ENCODE measurements at regions not wholly inside any gene's neighbourhood (a gene's known extent, or its start where the extent isn't known, plus 50 kb on each side); places are given as distances from the start of the nearest gene placed in this dataset.

DNA sequence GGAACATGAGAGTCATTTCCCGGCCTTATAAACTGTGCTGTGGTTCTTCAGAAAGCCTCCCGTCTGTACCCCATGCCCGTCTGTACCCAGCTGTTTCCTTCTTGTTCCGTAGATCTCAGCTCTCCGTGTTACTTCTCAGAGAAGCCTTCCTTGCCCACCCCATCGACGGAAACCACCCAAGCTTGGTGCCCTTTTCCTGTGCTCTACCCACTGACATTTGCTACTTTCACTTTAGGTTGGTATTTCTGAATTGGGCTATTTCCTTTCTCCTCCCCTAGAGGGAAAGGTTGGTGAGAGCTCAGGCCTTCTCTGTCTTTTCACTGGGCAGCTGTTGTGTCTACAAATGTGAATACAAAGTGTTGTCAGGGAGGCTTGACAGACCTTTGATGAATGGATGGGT is 764.5 kb upstream of the ADAMTS16 start:
- no peaks in the 10 kb centered on the region for H3K36me3 ChIP-seq
- H3K27me3 ChIP-seq = no peaks in the 10 kb centered on the region
- H3K4me1 ChIP-seq = no peaks in the 10 kb centered on the region
- DNase-seq (ENCODE audit: extremely low spot score in 2 of 2) = no peak
- no peak for TF ChIP-seq POLR2AphosphoS5 (IDR thresholded peaks at IDR 0.05; ENCODE audit: insufficient read depth in 1 of 2, low read depth in 1 of 2)
- no peak for TF ChIP-seq POLR2A (IDR thresholded peaks at IDR 0.05)
- TF ChIP-seq, protein P1, sequence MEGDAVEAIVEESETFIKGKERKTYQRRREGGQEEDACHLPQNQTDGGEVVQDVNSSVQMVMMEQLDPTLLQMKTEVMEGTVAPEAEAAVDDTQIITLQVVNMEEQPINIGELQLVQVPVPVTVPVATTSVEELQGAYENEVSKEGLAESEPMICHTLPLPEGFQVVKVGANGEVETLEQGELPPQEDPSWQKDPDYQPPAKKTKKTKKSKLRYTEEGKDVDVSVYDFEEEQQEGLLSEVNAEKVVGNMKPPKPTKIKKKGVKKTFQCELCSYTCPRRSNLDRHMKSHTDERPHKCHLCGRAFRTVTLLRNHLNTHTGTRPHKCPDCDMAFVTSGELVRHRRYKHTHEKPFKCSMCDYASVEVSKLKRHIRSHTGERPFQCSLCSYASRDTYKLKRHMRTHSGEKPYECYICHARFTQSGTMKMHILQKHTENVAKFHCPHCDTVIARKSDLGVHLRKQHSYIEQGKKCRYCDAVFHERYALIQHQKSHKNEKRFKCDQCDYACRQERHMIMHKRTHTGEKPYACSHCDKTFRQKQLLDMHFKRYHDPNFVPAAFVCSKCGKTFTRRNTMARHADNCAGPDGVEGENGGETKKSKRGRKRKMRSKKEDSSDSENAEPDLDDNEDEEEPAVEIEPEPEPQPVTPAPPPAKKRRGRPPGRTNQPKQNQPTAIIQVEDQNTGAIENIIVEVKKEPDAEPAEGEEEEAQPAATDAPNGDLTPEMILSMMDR (IDR thresholded peaks at IDR 0.05) = no peak
- no peak overlapping the region for H3K27ac ChIP-seq
- H3K4me3 ChIP-seq = no peak overlapping the region
- no peaks in the 10 kb centered on the region for H3K9me3 ChIP-seq
- intact Hi-C loops (cut with DNase I) = no loop called here

DNA sequence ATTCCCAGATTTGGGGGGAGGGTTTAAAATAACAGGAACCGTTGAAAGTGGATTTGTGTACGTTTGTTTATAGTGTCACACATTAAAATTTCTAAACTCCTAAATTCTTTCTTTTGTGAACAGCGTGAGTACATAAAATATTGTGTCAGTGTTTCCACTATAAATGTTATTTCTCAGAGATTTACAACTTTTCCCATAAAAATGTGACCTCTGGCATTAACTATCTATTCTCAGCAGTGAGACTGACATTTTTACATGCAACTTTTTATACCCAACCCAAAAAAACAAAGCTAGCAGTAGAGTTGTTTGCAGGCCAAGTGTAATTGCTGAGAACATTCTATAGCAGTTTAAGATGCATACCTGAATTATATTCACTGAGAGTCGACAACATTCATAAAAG is 757.0 kb upstream of the ADAMTS16 start:
- Histone ChIP-seq H3K36me3 (no peaks in the 10 kb centered on the region), H3K9me3 (no peaks in the 10 kb centered on the region)
- intact Hi-C loops (cut with DNase I) = no loop called here

DNA sequence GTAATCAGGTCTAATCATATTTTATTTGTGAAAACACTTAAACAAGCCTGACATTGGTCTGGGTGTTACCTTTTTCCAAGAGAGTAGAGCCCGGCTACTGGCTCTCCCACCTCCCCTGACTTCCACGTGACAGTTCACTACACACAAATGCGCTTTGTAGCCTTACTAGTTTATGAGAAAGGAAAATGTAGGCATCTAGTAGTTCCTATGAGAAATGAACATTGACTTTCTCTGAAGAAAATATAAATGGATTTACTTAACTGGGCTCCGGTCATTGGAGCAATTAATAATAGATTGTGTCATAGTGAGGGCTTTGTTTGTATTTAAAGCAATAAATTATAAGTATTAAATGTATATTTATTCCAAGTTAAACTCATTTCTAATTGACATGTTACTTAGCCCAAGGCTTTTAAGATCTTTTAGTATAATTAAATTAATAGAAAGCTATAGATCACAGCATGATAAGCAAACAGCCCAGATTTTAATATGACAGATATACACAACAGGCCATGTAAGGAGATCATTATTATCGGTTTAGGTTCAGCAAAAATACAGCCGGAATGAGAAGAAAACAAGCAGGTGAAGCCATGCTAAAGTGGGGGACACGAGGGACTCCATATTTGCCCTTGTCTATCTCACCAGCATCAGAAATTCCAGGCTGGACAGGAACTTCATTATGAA is 756.5 kb upstream of the ADAMTS16 start:
- intact Hi-C loops (cut with DNase I) = no loop called here
- no peaks in the 10 kb centered on the region for H3K9me3 ChIP-seq
- H3K27ac ChIP-seq = no peak overlapping the region

More for the DNA sequence above, 757.0 kb upstream of the ADAMTS16 start:
- DNase-seq (ENCODE audit: extremely low spot score in 2 of 2) = no peak
- H3K4me1 ChIP-seq = no peaks in the 10 kb centered on the region
- no peak overlapping the region for H3K4me3 ChIP-seq
- H3K27ac ChIP-seq = no peak overlapping the region
- no peaks in the 10 kb centered on the region for H3K27me3 ChIP-seq
- TF ChIP-seq, protein P1 (IDR thresholded peaks at IDR 0.05) = no peak
- TF ChIP-seq POLR2AphosphoS5 (IDR thresholded peaks at IDR 0.05; ENCODE audit: insufficient read depth in 1 of 2, low read depth in 1 of 2) (no peak), POLR2A (IDR thresholded peaks at IDR 0.05) (no peak)

DNA sequence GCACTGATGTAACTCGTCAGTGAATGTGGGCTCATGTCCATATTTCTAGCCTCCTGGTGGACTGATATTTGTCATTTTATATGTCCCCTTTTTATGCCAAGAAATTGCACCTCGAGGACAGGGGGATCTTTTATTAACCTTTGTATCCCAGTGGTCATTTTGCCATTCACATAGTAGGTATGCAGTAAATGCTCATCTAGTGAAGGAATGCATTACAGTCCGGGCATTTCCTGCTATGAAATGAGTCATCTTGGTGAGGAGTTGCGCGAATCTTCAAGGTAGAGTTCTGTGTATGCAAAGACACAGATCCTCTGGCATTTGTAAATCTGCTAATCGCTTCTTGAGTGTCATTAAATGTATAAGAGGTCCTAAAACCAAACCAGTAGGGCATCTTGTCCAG is 755.5 kb upstream of the ADAMTS16 start:
- H3K27me3 ChIP-seq = no peaks in the 10 kb centered on the region
- H3K4me1 ChIP-seq = no peaks in the 10 kb centered on the region
- TF ChIP-seq POLR2AphosphoS5 (IDR thresholded peaks at IDR 0.05; ENCODE audit: insufficient read depth in 1 of 2, low read depth in 1 of 2) = no peak
- TF ChIP-seq, protein P1 (IDR thresholded peaks at IDR 0.05) = no peak
- no peak for TF ChIP-seq POLR2A (IDR thresholded peaks at IDR 0.05)
- DNase-seq (ENCODE audit: extremely low spot score in 2 of 2) = no peak
- intact Hi-C loops (cut with DNase I) = no loop called here
- no peak overlapping the region for H3K27ac ChIP-seq
- no peaks in the 10 kb centered on the region for H3K9me3 ChIP-seq
- H3K4me3 ChIP-seq = no peak overlapping the region
- no peaks in the 10 kb centered on the region for H3K36me3 ChIP-seq

More for the DNA sequence above, 756.5 kb upstream of the ADAMTS16 start:
- Histone ChIP-seq H3K4me3 (no peak overlapping the region), H3K27me3 (no peaks in the 10 kb centered on the region), H3K36me3 (no peaks in the 10 kb centered on the region), H3K4me1 (no peaks in the 10 kb centered on the region)
- no peak for DNase-seq (ENCODE audit: extremely low spot score in 2 of 2)
- TF ChIP-seq, protein P1 (IDR thresholded peaks at IDR 0.05) = no peak
- TF ChIP-seq POLR2A (IDR thresholded peaks at IDR 0.05) = no peak
- TF ChIP-seq POLR2AphosphoS5 (IDR thresholded peaks at IDR 0.05; ENCODE audit: insufficient read depth in 1 of 2, low read depth in 1 of 2) = no peak

DNA sequence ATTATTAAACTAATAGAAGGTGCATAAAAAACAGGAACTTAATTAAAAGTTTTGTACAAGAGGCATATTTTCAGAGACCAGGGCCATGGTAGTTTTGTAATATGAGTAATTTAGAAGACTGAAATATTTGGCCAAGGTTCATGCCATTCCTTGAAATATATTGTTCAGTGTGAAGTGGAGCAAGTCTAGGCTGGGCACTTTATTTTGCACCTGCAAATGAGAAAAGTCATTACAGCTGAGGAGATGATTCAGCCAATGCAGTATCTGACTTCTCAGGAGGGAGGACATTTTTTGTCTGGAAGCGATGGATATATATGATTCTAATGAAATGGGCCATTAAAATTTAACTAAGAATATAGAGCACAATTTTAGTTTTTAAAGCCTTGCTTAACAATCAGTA is 754.0 kb upstream of the ADAMTS16 start:
- Histone ChIP-seq H3K27ac (no peak overlapping the region), H3K36me3 (no peaks in the 10 kb centered on the region), H3K4me1 (no peaks in the 10 kb centered on the region), H3K9me3 (no peaks in the 10 kb centered on the region), H3K27me3 (no peaks in the 10 kb centered on the region), H3K4me3 (no peak overlapping the region)
- no peak for DNase-seq (ENCODE audit: extremely low spot score in 2 of 2)
- no peak for TF ChIP-seq POLR2AphosphoS5 (IDR thresholded peaks at IDR 0.05; ENCODE audit: insufficient read depth in 1 of 2, low read depth in 1 of 2)
- TF ChIP-seq, protein P1 (IDR thresholded peaks at IDR 0.05) = no peak
- no peak for TF ChIP-seq POLR2A (IDR thresholded peaks at IDR 0.05)
- intact Hi-C loops (cut with DNase I) = no loop called here
